H9 (cell line): ENCODE measurements at regions not wholly inside any gene's neighbourhood (a gene's known extent, or its start where the extent isn't known, plus 50 kb on each side); places are given as distances from the start of the nearest gene placed in this dataset.

Source experiments
- DNase-seq: peaks from one replicate; pipeline ENCODE4 v3.0.0-alpha.2; 2017
- H2AFZ ChIP-seq: one replicate; pipeline ENCODE4 v1.6.1; 2013; ENCODE audit warnings: mild to moderate bottlenecking, low read length, control low read depth, moderate library complexity
- H2AK5ac ChIP-seq: 2 replicates; pipeline ENCODE4 v1.6.1; 2013; ENCODE audit warnings: low read length, control low read depth, mixed read lengths; ENCODE audit not compliant: insufficient read length
- H2BK120ac ChIP-seq: one replicate; pipeline ENCODE4 v1.6.1; 2013; ENCODE audit warnings: low read depth, mild to moderate bottlenecking, low read length, control low read depth, inconsistent platforms; ENCODE audit not compliant: poor library complexity, severe bottlenecking
- H2BK12ac ChIP-seq: 2 replicates; pipeline ENCODE4 v1.6.1; 2013; ENCODE audit warnings: low read length, control low read depth, mixed read lengths, low read depth; ENCODE audit not compliant: insufficient read length
- H2BK15ac ChIP-seq: 2 replicates; pipeline ENCODE4 v1.6.1; 2013; ENCODE audit warnings: low read depth, low read length, control low read depth
- H2BK20ac ChIP-seq: one replicate; pipeline ENCODE4 v1.6.1; 2013; ENCODE audit warnings: low read depth, mild to moderate bottlenecking, low read length, control low read depth, inconsistent platforms; ENCODE audit not compliant: poor library complexity, severe bottlenecking
- H2BK5ac ChIP-seq: 2 replicates; pipeline ENCODE4 v1.6.1; 2013; ENCODE audit warnings: low read length, control low read depth, mixed read lengths; ENCODE audit not compliant: insufficient read length
- H3K14ac ChIP-seq: 2 replicates; pipeline ENCODE4 v1.6.1; 2013; ENCODE audit warnings: low read length, control low read depth; ENCODE audit not compliant: insufficient read depth
- H3K18ac ChIP-seq: 2 replicates; pipeline ENCODE4 v1.6.1; 2013; ENCODE audit warnings: low read depth, mild to moderate bottlenecking, mixed read lengths, low read length, control low read depth; ENCODE audit not compliant: insufficient read length
- H3K23ac ChIP-seq: 2 replicates; pipeline ENCODE4 v1.6.1; 2013; ENCODE audit warnings: low read length, control low read depth, mixed read lengths, low read depth; ENCODE audit not compliant: insufficient read length
- H3K23me2 ChIP-seq: 2 replicates; pipeline ENCODE4 v1.6.1; 2013; ENCODE audit warnings: low read depth, mild to moderate bottlenecking, mixed read lengths, low read length, control low read depth; ENCODE audit not compliant: insufficient read length, poor library complexity, severe bottlenecking
- H3K27ac ChIP-seq: 2 replicates; pipeline ENCODE4 v1.5.1; 2013; ENCODE audit warnings: low read length, control low read depth, mixed read lengths, low read depth; ENCODE audit not compliant: insufficient read length
- H3K27me3 ChIP-seq: 2 replicates; pipeline ENCODE4 v1.6.1; 2013; ENCODE audit warnings: low read length, control low read depth, inconsistent platforms; ENCODE audit not compliant: insufficient read depth
- H3K4ac ChIP-seq: 2 replicates; pipeline ENCODE4 v1.6.1; 2013; ENCODE audit warnings: low read depth, mild to moderate bottlenecking, control low read depth, inconsistent platforms, low read length, moderate library complexity
- H3K4me1 ChIP-seq: 2 replicates; pipeline ENCODE4 v1.6.1; 2013; ENCODE audit warnings: low read length, control low read depth, inconsistent platforms; ENCODE audit not compliant: insufficient read depth
- H3K4me2 ChIP-seq: 2 replicates; pipeline ENCODE4 v1.6.1; 2013; ENCODE audit warnings: low read length, control low read depth, mixed read lengths; ENCODE audit not compliant: insufficient read length, insufficient read depth
- H3K56ac ChIP-seq: 2 replicates; pipeline ENCODE4 v1.6.1; 2013; ENCODE audit warnings: low read depth, mild to moderate bottlenecking, mixed read lengths, low read length, control low read depth; ENCODE audit not compliant: insufficient read length
- H3K79me1 ChIP-seq: 2 replicates; pipeline ENCODE4 v1.6.1; 2013; ENCODE audit warnings: low read depth, mild to moderate bottlenecking, moderate library complexity, low read length, control low read depth, inconsistent platforms; ENCODE audit not compliant: insufficient read depth, poor library complexity, severe bottlenecking
- H3K79me2 ChIP-seq: 2 replicates; pipeline ENCODE4 v1.6.1; 2013; ENCODE audit warnings: low read length, control low read depth, inconsistent platforms; ENCODE audit not compliant: insufficient read depth
- H3K9ac ChIP-seq: 2 replicates; pipeline ENCODE4 v1.6.1; 2013; ENCODE audit warnings: low read length, control low read depth, mixed read lengths; ENCODE audit not compliant: insufficient read length; ENCODE audit errors: extremely low read depth
- H3K9me3 ChIP-seq: one replicate; pipeline ENCODE4 v1.6.1; 2013; ENCODE audit warnings: low read depth, low read length, inconsistent platforms; ENCODE audit not compliant: control insufficient read depth
- H3T11ph ChIP-seq: one replicate; pipeline ENCODE4 v1.6.1; 2013; ENCODE audit warnings: mild to moderate bottlenecking, low read length, control low read depth, inconsistent platforms
- H4K20me1 ChIP-seq: one replicate; pipeline ENCODE4 v1.6.1; 2013; ENCODE audit not compliant: control insufficient read depth, insufficient read length, insufficient read depth
- H4K5ac ChIP-seq: 2 replicates; pipeline ENCODE4 v1.6.1; 2013; ENCODE audit warnings: low read depth, mild to moderate bottlenecking, mixed read lengths, low read length, control low read depth; ENCODE audit not compliant: insufficient read length
- H4K8ac ChIP-seq: replicated peaks from 2 replicates; pipeline ENCODE4 v1.6.1; 2013; ENCODE audit warnings: low read length, control low read depth, mixed read lengths, low read depth; ENCODE audit not compliant: insufficient read length
- H4K91ac ChIP-seq: 2 replicates; pipeline ENCODE4 v1.6.1; 2013; ENCODE audit warnings: low read depth, mild to moderate bottlenecking, moderate library complexity, mixed read lengths, low read length, control low read depth; ENCODE audit not compliant: insufficient read length
- H3K27ac Mint-ChIP-seq, 3 experiments: 2 replicates in 2 of 3; 3 replicates in 1 of 3; pipeline ENCODE4 v1.8.0; 2020 to 2021; ENCODE audit warnings: mixed read lengths in 3 of 3, mild to moderate bottlenecking in 1 of 3, moderate library complexity in 1 of 3
- H3K27me3 Mint-ChIP-seq: 2 replicates; pipeline ENCODE4 v1.8.0; 2021; ENCODE audit warnings: low read depth, mild to moderate bottlenecking, moderate library complexity, mixed read lengths
- H3K36me3 Mint-ChIP-seq, 3 experiments: 2 replicates in 2 of 3; 3 replicates in 1 of 3; pipeline ENCODE4 v1.8.0; 2020 to 2021; ENCODE audit warnings: low read depth in 3 of 3, mixed read lengths in 3 of 3; ENCODE audit not compliant: insufficient read depth in 1 of 3
- H3K4me1 Mint-ChIP-seq, 2 experiments: 2 replicates each; pipeline ENCODE4 v1.8.0; 2020; ENCODE audit warnings: mixed read lengths in 2 of 2
- H3K4me3 Mint-ChIP-seq, 2 experiments: 2 replicates in 1 of 2; 3 replicates in 1 of 2; pipeline ENCODE4 v1.8.0; 2020 to 2021; ENCODE audit warnings: mild to moderate bottlenecking in 2 of 2, mixed read lengths in 2 of 2, moderate library complexity in 1 of 2
- H3K9me3 Mint-ChIP-seq, 2 experiments: 2 replicates in 1 of 2; 3 replicates in 1 of 2; pipeline ENCODE4 v1.8.0; 2020; ENCODE audit warnings: mild to moderate bottlenecking in 2 of 2, mixed read lengths in 2 of 2, moderate library complexity in 1 of 2
- CTCF ChIP-seq: fragments of 200-600 bp; sonication (generic); conservative IDR thresholded peaks from 3 replicates; pipeline ENCODE4 v1.8.0; 2021; ENCODE audit warnings: antibody characterized with exemption, mild to moderate bottlenecking
- WGBS: extraction: QIAGEN DNeasy Blood & Tissue Kit; methylation state at CpG from one replicate; pipeline ENCODE4 v1.1.7; 2013; ENCODE audit warnings: missing lambda C conversion rate, low lambda C conversion rate, mixed read lengths; ENCODE audit not compliant: insufficient read length; ENCODE audit errors: extremely low coverage; 5-methylcytosine and 5-hydroxymethylcytosine counted together

GRCh38 chr1:239998312-239998649 is 93.4 kb upstream of the FMN2 start:
- H3K9ac ChIP-seq, result no peak overlapping the region

More at GRCh38 chr1:239998312-239998649, 93.4 kb upstream of the FMN2 start:
- H3K23ac ChIP-seq, result no peak overlapping the region
- H2BK20ac ChIP-seq, result no peak overlapping the region
- no peak overlapping the region for H2BK15ac ChIP-seq
- Mint-ChIP-seq H3K27me3 (peaks cover 35% of the 10 kb centered on the region), H3K36me3 (no peaks in the 10 kb centered on the region; a peak in 2 of 7 replicates), H3K4me3 (peak overlapping the region; percentile 58 to 84), H3K4me1 (peaks cover 0 to 3% of the 10 kb centered on the region in 2 experiments; a peak in 1 of 4 replicates), H3K9me3 (no peaks in the 10 kb centered on the region), H3K27ac (no peak overlapping the region)
- no peak overlapping the region for H3K14ac ChIP-seq
- H3K18ac ChIP-seq, result no peak overlapping the region
- H3K56ac ChIP-seq, result no peak overlapping the region
- no peak overlapping the region for H2BK12ac ChIP-seq
- no peak overlapping the region for H2AK5ac ChIP-seq
- H4K5ac ChIP-seq, result no peak overlapping the region
- H2BK120ac ChIP-seq, result no peak overlapping the region
- no peak overlapping the region for H2BK5ac ChIP-seq
- H3K4me2 ChIP-seq, result peak overlapping the region; percentile 33
- no peaks in the 10 kb centered on the region for H3K79me1 ChIP-seq
- TF ChIP-seq CTCF, result no peak
- no peaks in the 10 kb centered on the region for H3K4me1 ChIP-seq
- no CpG with 5 or more reads among the region's 3 CpGs for WGBS
- no peak overlapping the region for H4K91ac ChIP-seq
- no peaks in the 10 kb centered on the region for H3K27me3 ChIP-seq
- H3K9me3 ChIP-seq, result no peaks in the 10 kb centered on the region
- H2AFZ ChIP-seq, result no peak overlapping the region
- H4K8ac ChIP-seq, result no peak overlapping the region
- no peak for DNase-seq
- no peaks in the 10 kb centered on the region for H3K23me2 ChIP-seq
- H3K27ac ChIP-seq, result no peak overlapping the region
- H3K79me2 ChIP-seq, result no peaks in the 10 kb centered on the region
- H4K20me1 ChIP-seq, result no peaks in the 10 kb centered on the region
- H3K4ac ChIP-seq, result no peak overlapping the region
- no peak overlapping the region for H3T11ph ChIP-seq
